OCI-LY1 (cell line): ENCODE measurements at regions not wholly inside any gene's neighbourhood (a gene's known extent, or its start where the extent isn't known, plus 50 kb on each side); places are given as distances from the start of the nearest gene placed in this dataset.

Experiments
- H2AFZ ChIP-seq: fragments of 200-600 bp; sonication (generic), shearing (Covaris generic); 2 replicates; pipeline ENCODE4 v1.6.0; 2014; ENCODE audit warnings: antibody characterized with exemption, mild to moderate bottlenecking, low read length
- H3F3A ChIP-seq: fragments of 200-600 bp; sonication (generic), shearing (Covaris generic); 2 replicates; pipeline ENCODE4 v1.6.0; 2014; ENCODE audit warnings: mild to moderate bottlenecking, antibody characterized with exemption, low read length, moderate library complexity; ENCODE audit not compliant: insufficient read depth
- H3K27ac ChIP-seq: fragments of 200-600 bp; sonication (generic); 2 replicates; pipeline ENCODE4 v1.5.1; 2014; ENCODE audit warnings: low read length, mixed run types, mild to moderate bottlenecking, low read depth; ENCODE audit not compliant: poor library complexity, severe bottlenecking
- H3K27me3 ChIP-seq: fragments of 200-600 bp; sonication (generic); 2 replicates; pipeline ENCODE4 v1.6.0; 2014; ENCODE audit warnings: antibody characterized with exemption, mild to moderate bottlenecking, low read length, moderate library complexity; ENCODE audit not compliant: insufficient read depth
- H3K36me3 ChIP-seq: fragments of 200-600 bp; sonication (generic); 2 replicates; pipeline ENCODE4 v1.6.1; 2014; ENCODE audit warnings: mild to moderate bottlenecking, antibody characterized with exemption, low read length, moderate library complexity, mixed read lengths; ENCODE audit not compliant: insufficient read depth
- H3K4me1 ChIP-seq: fragments of 200-600 bp; sonication (generic); 2 replicates; pipeline ENCODE4 v1.5.1; 2014; ENCODE audit warnings: mild to moderate bottlenecking, low read length, moderate library complexity; ENCODE audit not compliant: insufficient read depth, severe bottlenecking
- H3K4me2 ChIP-seq: fragments of 200-600 bp; sonication (generic), shearing (Covaris generic); 2 replicates; pipeline ENCODE4 v1.6.1; 2014; ENCODE audit warnings: low read length
- H3K4me3 ChIP-seq: fragments of 200-600 bp; sonication (generic); 2 replicates; pipeline ENCODE4 v1.5.1; 2014; ENCODE audit warnings: low read length, low read depth, mild to moderate bottlenecking, mixed read lengths; ENCODE audit not compliant: poor library complexity, severe bottlenecking
- H3K79me2 ChIP-seq: fragments of 200-600 bp; shearing (Covaris generic); 2 replicates; pipeline ENCODE4 v1.6.1; 2016; ENCODE audit warnings: mixed run types, low read length, mixed read lengths; ENCODE audit not compliant: insufficient read depth
- H3K9ac ChIP-seq: fragments of 200-600 bp; sonication (generic), shearing (Covaris generic); 2 replicates; pipeline ENCODE4 v1.6.1; 2014; ENCODE audit warnings: mild to moderate bottlenecking, low read length, mixed read lengths
- H3K9me2 ChIP-seq: fragments of 200-600 bp; sonication (generic), shearing (Covaris generic); 2 replicates; pipeline ENCODE4 v1.6.1; 2014; ENCODE audit warnings: low read depth, mild to moderate bottlenecking, low read length, mixed read lengths
- H3K9me3 ChIP-seq: fragments of 200-600 bp; shearing (Covaris generic); 2 replicates; pipeline ENCODE4 v1.6.1; 2014; ENCODE audit warnings: low read length, mixed read lengths
- H4K20me1 ChIP-seq: fragments of 200-600 bp; sonication (generic), shearing (Covaris generic); 2 replicates; pipeline ENCODE4 v1.6.0; 2016; ENCODE audit warnings: mild to moderate bottlenecking, low read length; ENCODE audit not compliant: insufficient read depth
- EZH2 ChIP-seq: fragments of 200-600 bp; sonication (generic), shearing (Covaris generic); IDR thresholded peaks from 2 replicates; pipeline ENCODE4 v1.8.0; 2017; ENCODE audit warnings: borderline replicate concordance, mixed run types, mild to moderate bottlenecking, antibody characterized with exemption, low read length, moderate library complexity, mixed read lengths
- TF ChIP-seq, protein P1 (sequence below): fragments of 200-600 bp; sonication (generic), shearing (Covaris generic); IDR thresholded peaks from 2 replicates; pipeline ENCODE4 v1.5.1; 2017; ENCODE audit warnings: mild to moderate bottlenecking, antibody characterized with exemption, low read length, moderate library complexity, mixed read lengths

DNA sequence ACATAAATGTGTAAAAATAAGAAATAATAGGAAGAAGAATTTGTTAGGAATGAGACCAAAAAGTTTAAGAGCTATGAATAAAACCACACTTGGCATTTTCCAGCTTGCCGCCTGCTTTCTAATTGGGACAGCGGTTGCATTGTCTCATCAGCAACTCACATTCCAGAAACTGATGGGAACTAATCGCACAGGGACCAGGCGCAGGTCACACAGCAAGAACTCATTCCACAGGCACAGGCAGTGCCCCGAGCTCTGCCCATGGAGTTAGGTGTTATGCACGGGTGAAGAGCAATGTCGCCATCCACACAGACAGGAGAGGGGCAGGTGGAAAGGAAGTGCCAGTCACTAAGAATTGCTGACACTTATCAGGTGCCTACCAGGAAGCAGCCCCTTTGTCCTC lies 279.9 kb downstream of the NSG2 start:
- no peak for TF ChIP-seq EZH2
- TF ChIP-seq, protein P1, sequence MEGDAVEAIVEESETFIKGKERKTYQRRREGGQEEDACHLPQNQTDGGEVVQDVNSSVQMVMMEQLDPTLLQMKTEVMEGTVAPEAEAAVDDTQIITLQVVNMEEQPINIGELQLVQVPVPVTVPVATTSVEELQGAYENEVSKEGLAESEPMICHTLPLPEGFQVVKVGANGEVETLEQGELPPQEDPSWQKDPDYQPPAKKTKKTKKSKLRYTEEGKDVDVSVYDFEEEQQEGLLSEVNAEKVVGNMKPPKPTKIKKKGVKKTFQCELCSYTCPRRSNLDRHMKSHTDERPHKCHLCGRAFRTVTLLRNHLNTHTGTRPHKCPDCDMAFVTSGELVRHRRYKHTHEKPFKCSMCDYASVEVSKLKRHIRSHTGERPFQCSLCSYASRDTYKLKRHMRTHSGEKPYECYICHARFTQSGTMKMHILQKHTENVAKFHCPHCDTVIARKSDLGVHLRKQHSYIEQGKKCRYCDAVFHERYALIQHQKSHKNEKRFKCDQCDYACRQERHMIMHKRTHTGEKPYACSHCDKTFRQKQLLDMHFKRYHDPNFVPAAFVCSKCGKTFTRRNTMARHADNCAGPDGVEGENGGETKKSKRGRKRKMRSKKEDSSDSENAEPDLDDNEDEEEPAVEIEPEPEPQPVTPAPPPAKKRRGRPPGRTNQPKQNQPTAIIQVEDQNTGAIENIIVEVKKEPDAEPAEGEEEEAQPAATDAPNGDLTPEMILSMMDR, result no peak
- no peak overlapping the region for H3K9ac ChIP-seq
- no peaks in the 10 kb centered on the region for H3K9me2 ChIP-seq
- no peaks in the 10 kb centered on the region for H3K27me3 ChIP-seq
- H3K4me3 ChIP-seq, result no peak overlapping the region
- no peaks in the 10 kb centered on the region for H3F3A ChIP-seq
- H3K9me3 ChIP-seq, result no peaks in the 10 kb centered on the region
- H3K27ac ChIP-seq, result no peak overlapping the region
- no peaks in the 10 kb centered on the region for H3K36me3 ChIP-seq
- H3K79me2 ChIP-seq, result no peaks in the 10 kb centered on the region
- H4K20me1 ChIP-seq, result no peaks in the 10 kb centered on the region
- no peak overlapping the region for H2AFZ ChIP-seq
- H3K4me1 ChIP-seq, result no peaks in the 10 kb centered on the region
- no peak overlapping the region for H3K4me2 ChIP-seq

DNA sequence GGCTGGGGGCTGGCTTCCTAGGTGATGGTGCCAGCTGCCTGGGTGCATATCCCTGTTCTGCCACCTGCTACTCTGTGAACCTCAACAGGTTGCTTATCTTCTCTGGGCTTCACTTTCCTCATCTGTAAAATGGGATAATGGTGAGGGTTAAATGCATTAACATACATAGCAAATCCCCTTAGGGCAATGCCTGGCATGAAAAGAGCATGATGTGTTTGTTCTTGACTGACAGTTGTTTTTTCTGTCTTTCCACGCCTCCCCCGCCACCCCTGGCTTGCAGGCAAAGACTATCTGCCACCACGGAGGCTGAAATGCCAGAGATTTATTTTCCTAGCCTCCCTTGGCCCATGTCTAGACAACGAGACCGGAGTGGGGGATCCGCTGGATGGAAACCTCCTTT lies 280.5 kb downstream of the NSG2 start:
- Histone ChIP-seq H3K4me1 (no peaks in the 10 kb centered on the region), H3K27ac (no peak overlapping the region), H3K27me3 (no peaks in the 10 kb centered on the region), H4K20me1 (no peaks in the 10 kb centered on the region), H3K79me2 (no peaks in the 10 kb centered on the region), H3K36me3 (no peaks in the 10 kb centered on the region), H2AFZ (no peak overlapping the region), H3K9me2 (no peaks in the 10 kb centered on the region), H3K4me2 (no peak overlapping the region), H3K9me3 (no peaks in the 10 kb centered on the region), H3F3A (no peaks in the 10 kb centered on the region), H3K9ac (no peak overlapping the region), H3K4me3 (no peak overlapping the region)
- TF ChIP-seq, protein P1, result no peak
- no peak for TF ChIP-seq EZH2

DNA sequence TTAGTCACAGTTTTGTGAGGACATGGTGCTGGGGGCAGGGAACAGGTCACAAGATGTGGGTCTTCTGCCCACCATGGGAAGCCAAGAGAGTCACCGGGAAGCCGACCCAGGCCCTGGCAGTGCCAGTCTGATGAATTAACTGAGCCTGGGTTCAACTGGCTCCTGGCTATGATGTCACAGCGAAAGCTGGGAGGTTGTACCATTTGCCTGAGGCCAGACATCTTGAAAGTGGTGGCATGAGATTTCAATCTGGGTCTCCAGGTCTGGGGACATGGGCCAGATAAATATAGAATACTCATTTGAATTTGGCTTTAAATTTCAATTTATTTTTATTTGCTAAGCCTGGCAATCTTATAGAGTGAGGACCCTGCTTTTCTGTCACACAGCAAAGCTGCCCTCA lies 280.9 kb downstream of the NSG2 start:
- no peak overlapping the region for H3K27ac ChIP-seq
- no peaks in the 10 kb centered on the region for H3K9me2 ChIP-seq
- no peaks in the 10 kb centered on the region for H3K27me3 ChIP-seq
- H3K4me3 ChIP-seq, result no peak overlapping the region
- H3K36me3 ChIP-seq, result no peaks in the 10 kb centered on the region
- H3K9me3 ChIP-seq, result no peaks in the 10 kb centered on the region
- H3F3A ChIP-seq, result no peaks in the 10 kb centered on the region
- no peaks in the 10 kb centered on the region for H3K4me1 ChIP-seq
- no peak overlapping the region for H3K9ac ChIP-seq
- no peak for TF ChIP-seq EZH2
- TF ChIP-seq, protein P1, result no peak
- H4K20me1 ChIP-seq, result no peaks in the 10 kb centered on the region
- H3K79me2 ChIP-seq, result no peaks in the 10 kb centered on the region
- H3K4me2 ChIP-seq, result no peak overlapping the region
- H2AFZ ChIP-seq, result no peak overlapping the region
